ENCODE measurements at regions not wholly inside any gene's neighbourhood (a gene's known extent, or its start where the extent isn't known, plus 50 kb on each side); places are given as distances from the start of the nearest gene placed in this dataset.

- TF ChIP-seq CTCF (IDR thresholded peaks at IDR 0.05) = no peak
- no peak for TF ChIP-seq POLR2A (IDR thresholded peaks at IDR 0.05)
Observed at GRCh38 chr14:101184572-101184971, 281.1 kb upstream of the RTL1 start.

Measured in suprapubic skin (tissue), 3 donors.